ENCODE measurements at regions not wholly inside any gene's neighbourhood (a gene's known extent, or its start where the extent isn't known, plus 50 kb on each side); places are given as distances from the start of the nearest gene placed in this dataset.

GRCh38 chr4:128376303-128376702 lies 88.7 kb upstream of the PGRMC2 start:
- no peak for DNase-seq (ENCODE audit: low read depth in 2 of 3, low spot score in 2 of 3)

DNA sequence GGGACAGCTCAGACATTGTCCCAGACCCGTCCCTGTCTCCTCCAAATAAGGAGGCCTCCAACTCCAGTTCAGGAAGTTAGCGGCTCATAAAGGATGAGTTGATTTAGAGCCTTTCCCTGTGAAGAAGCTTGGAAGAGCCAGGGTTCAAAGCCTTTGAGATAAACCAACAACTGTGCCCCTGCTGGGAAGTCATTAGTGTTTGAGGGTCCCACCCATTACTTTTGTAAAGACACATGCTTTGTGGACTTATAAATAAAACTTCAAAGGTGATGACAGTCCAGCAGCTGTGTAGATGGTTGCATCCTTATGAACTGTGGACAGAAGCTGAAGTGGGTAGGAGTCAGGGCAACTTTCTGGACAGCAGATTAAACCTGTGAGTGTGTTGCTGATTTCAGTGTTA lies 86.0 kb upstream of the PGRMC2 start:
- no peak for DNase-seq (ENCODE audit: low read depth in 2 of 3, low spot score in 2 of 3)

GRCh38 chr4:128371876-128372275 lies 84.3 kb upstream of the PGRMC2 start:
- DNase-seq (ENCODE audit: low read depth in 2 of 3, low spot score in 2 of 3), result no peak

GRCh38 chr4:128371001-128371777 lies 83.6 kb upstream of the PGRMC2 start:
- no peak for DNase-seq (ENCODE audit: low read depth in 2 of 3, low spot score in 2 of 3)

DNA sequence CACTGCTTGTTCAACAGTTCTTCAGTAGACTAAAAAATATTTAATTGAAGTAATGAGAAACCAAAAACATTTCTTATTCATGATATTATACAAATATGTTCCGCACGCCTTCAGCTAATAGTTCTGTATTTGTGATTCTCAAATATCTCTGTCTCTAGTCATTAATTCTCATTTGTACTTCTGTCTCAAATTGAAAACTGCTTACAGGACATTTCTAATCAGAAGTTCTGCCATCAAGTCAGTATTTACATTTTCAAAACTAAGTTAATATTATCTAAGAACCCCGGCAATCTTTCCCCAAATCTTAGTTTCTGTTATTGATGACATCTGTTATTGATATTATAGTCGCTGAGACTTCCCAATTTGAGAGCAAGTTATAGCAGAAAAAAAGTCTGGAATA lies 78.6 kb upstream of the PGRMC2 start:
- no peak for DNase-seq (ENCODE audit: low read depth in 2 of 3, low spot score in 2 of 3)

GRCh38 chr4:128364565-128364964 lies 77.0 kb upstream of the PGRMC2 start:
- DNase-seq (ENCODE audit: low read depth in 2 of 3, low spot score in 2 of 3), result no peak

DNA sequence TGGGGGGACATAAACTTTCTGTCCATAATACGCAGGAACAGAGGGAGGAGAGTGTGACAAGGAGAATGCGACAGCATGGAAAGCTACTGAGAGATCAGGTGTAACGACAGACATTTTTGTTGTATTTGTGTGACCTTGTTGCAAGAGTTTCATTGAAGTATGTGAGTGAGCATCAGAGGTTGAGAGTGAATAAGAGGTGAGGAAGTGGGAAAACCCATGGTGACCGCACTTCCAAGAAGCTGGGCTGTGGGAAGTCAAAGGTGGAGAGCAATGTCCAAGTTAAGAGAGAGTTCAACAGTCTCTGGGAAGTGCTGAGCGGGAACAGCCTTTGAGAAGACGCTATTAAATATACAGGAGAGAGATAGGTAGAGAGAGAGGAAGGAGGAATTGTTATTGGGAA lies 76.4 kb upstream of the PGRMC2 start:
- no peak for DNase-seq (ENCODE audit: low read depth in 2 of 3, low spot score in 2 of 3)

GRCh38 chr4:128362760-128363159 lies 75.1 kb upstream of the PGRMC2 start:
- DNase-seq (ENCODE audit: low read depth in 2 of 3, low spot score in 2 of 3), result no peak

DNA sequence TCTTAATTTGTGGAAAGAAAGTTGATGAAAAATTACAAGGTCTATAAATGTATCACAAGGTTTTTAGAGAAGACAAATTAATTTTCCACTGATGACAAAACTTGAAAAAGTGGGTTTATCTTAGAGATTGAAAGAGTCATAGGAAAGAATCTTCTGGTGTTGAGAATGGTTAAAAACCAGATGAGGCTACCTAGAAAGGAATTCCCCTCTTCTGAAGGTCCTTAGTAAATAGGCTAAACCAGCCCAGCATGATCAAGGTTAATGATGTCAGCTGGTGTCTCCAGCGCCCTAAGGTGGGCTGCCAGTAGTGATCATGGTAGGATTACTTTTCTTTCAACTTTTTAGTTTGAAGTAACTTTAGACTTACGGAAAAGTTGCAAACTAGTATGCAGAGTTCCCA lies 71.8 kb upstream of the PGRMC2 start:
- DNase-seq (ENCODE audit: low read depth in 2 of 3, low spot score in 2 of 3), result no peak

DNA sequence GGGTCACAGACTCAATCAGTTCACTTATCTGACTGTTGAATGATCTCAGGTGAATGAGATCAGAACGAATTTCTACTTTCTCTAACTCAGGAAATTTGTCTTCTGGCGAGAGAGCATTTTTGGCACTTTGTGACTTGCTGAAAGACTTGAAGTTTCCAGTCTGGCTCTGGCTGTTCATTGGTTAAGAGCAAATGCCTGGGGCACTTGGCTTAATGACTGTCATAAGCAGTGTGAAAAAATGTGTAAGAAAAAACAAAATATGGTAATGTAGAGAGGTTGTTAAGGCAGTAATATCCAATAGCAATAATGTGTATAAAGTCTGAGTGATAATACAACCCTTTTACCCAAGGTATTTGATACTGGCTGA lies 71.3 kb upstream of the PGRMC2 start:
- DNase-seq (ENCODE audit: low read depth in 2 of 3, low spot score in 2 of 3), result no peak

GRCh38 chr4:128358231-128358912 lies 70.8 kb upstream of the PGRMC2 start:
- DNase-seq (ENCODE audit: low read depth in 2 of 3, low spot score in 2 of 3), result no peak

- no peak for DNase-seq (ENCODE audit: low read depth in 2 of 3, low spot score in 2 of 3)
These were observed 69.7 kb upstream of the PGRMC2 start for GRCh38 chr4:128357286-128357685.

DNA sequence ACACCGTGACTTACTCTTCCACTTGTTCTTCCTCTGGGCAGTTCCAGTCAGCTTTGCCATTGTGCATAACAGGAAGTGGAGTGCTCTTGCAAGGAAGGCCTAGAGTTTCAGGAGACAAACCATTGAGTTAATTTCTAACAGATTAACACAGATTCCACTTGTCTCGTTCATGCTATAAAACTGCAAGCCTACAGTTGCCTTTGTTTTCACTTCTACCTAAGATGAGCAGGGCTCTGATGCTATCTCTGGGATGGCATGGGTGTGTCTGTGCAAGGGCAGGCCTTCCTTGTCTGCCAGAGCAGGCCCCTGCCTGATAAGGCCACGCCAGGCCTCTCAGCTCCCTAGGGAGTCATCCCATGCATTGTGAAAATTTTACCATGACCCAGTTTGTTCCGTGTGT lies 67.7 kb upstream of the PGRMC2 start:
- no peak for DNase-seq (ENCODE audit: low read depth in 2 of 3, low spot score in 2 of 3)

- no peak for DNase-seq (ENCODE audit: low read depth in 2 of 3, low spot score in 2 of 3)
These were observed 66.7 kb upstream of the PGRMC2 start for GRCh38 chr4:128354205-128354821.

DNA sequence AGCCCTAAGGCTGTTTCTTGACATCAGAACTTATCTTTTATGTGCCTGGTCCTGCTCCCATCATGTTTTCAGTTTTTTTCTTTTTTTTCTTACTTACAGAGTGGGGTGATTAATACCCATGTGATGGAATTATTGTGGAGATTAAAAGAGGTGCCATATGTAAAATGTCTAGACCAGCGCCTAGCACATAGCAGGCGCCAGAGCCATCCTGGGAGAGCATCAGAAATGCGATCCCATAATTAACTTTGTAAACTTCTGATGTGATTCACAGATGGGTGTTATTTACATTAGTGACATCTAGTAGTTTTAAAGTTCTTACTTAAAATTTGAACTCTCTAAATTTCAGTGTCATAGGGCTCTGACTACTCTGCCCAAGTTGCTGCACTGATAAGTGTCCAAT lies 66.2 kb upstream of the PGRMC2 start:
- no peak for DNase-seq (ENCODE audit: low read depth in 2 of 3, low spot score in 2 of 3)

DNA sequence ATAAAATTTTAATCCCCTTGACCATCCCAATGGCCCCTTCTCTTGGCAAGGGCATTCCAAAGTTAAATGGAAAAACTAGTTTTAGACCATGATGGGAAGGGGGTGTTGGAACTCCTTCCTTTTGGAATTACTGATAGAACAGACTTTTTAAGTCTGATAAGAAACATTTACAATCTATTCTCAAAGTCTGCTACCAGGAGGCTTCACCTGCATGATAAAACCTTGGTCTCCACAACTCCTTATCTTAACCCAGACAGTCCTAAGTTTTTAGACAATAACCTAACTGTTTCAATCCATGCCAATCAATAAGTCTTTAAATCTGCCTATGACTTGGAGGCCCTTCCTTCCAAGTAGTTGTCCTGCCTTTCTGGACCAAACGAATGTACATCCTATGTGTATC lies 63.9 kb upstream of the PGRMC2 start:
- no peak for DNase-seq (ENCODE audit: low read depth in 2 of 3, low spot score in 2 of 3)

GRCh38 chr4:128350449-128351045 lies 62.9 kb upstream of the PGRMC2 start:
- DNase-seq (ENCODE audit: low read depth in 2 of 3, low spot score in 2 of 3), result no peak

- no peak for DNase-seq (ENCODE audit: low read depth in 2 of 3, low spot score in 2 of 3)
These were observed 62.3 kb upstream of the PGRMC2 start for GRCh38 chr4:128349921-128350320.

GRCh38 chr4:128347930-128348660 lies 60.5 kb upstream of the PGRMC2 start:
- DNase-seq (ENCODE audit: low read depth in 2 of 3, low spot score in 2 of 3), result no peak

DNA sequence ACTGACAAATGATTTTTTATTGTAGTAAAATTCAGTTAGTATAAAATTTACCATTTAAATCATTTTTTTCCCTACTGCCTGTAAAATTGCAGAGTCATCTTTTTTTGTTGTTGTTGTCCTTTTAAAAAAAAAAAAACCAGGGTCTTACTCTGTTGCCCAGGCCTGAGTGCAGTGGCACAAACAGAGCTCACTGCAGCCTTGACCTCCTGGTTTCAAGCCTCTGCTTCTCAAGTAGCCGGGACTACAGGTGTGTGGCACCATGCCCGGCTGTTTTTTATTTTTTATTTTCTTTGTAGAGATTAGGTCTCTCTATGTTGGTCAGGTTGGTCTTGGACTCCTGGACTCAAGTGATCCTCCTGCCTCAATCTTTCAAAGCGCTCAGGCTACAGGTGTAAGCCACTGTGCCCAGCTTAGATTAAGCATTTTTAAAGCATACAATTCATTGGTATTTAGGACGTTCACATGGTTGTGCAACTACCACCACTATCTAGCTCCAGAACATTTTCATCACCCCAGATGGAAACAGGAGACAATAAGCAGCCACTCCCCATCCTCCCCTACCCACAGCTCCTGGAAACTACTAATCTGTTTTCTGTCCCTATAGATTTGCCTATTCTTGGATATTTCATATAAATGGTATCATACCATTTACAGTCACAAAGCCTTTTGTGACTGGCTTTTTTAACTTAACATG lies 59.7 kb upstream of the PGRMC2 start:
- DNase-seq (ENCODE audit: low read depth in 2 of 3, low spot score in 2 of 3), result no peak
